Astrocyte (in vitro differentiated cells and primary cell): ENCODE measurements at regions not wholly inside any gene's neighbourhood (a gene's known extent, or its start where the extent isn't known, plus 50 kb on each side); places are given as distances from the start of the nearest gene placed in this dataset.

Experiments used
- DNase-seq: peaks from one replicate; pipeline ENCODE4 v3.0.0-alpha.2; 2010; ENCODE audit warnings: low read depth
- FAIRE-seq: peaks from 2 replicates; lab custom pipeline; 2011; peaks lifted over from hg19 to GRCh38; lab: Jason Lieb, UNC
- H2AFZ ChIP-seq: 2 replicates; pipeline ENCODE4 v1.6.0; 2012; ENCODE audit warnings: low read depth, low read length, inconsistent platforms
- H3K27ac ChIP-seq: 2 replicates; pipeline ENCODE4 v1.5.1; 2011; ENCODE audit warnings: low read depth, low read length, inconsistent platforms
- H3K27me3 ChIP-seq: 2 replicates; pipeline ENCODE4 v1.6.0; 2011; ENCODE audit warnings: low read length, inconsistent platforms; ENCODE audit not compliant: insufficient read depth
- H3K36me3 ChIP-seq: 2 replicates; pipeline ENCODE4 v1.5.1; 2011; ENCODE audit warnings: low read length, inconsistent platforms; ENCODE audit not compliant: insufficient read depth
- H3K4me1 ChIP-seq: 2 replicates; pipeline ENCODE4 v1.5.1; 2011; ENCODE audit warnings: low read length, inconsistent platforms; ENCODE audit not compliant: insufficient read depth
- H3K4me2 ChIP-seq: 2 replicates; pipeline ENCODE4 v1.6.0; 2012; ENCODE audit warnings: low read length, inconsistent platforms
- H3K4me3 ChIP-seq: 2 replicates; pipeline ENCODE4 v1.5.1; 2011; ENCODE audit warnings: low read depth, mild to moderate bottlenecking, low read length, inconsistent platforms; ENCODE audit not compliant: insufficient read depth
- H3K79me2 ChIP-seq: 2 replicates; pipeline ENCODE4 v1.6.0; 2012; ENCODE audit warnings: mild to moderate bottlenecking, low read length, inconsistent platforms; ENCODE audit not compliant: insufficient read depth
- H3K9ac ChIP-seq: 2 replicates; pipeline ENCODE4 v1.6.0; 2012; ENCODE audit warnings: mild to moderate bottlenecking, low read length, inconsistent platforms
- H3K9me3 ChIP-seq: 2 replicates; pipeline ENCODE4 v1.5.1; 2012; ENCODE audit warnings: low read depth, mild to moderate bottlenecking, low read length, inconsistent platforms; ENCODE audit not compliant: insufficient read depth
- H4K20me1 ChIP-seq: 2 replicates; pipeline ENCODE4 v1.6.0; 2012; ENCODE audit warnings: low read length, inconsistent platforms; ENCODE audit not compliant: insufficient read depth
- H3K27ac Mint-ChIP-seq: one replicate; pipeline ENCODE4 v1.8.0; 2021; ENCODE audit warnings: mild to moderate bottlenecking, mixed read lengths; ENCODE audit not compliant: unreplicated experiment
- H3K27me3 Mint-ChIP-seq: one replicate; pipeline ENCODE4 v1.8.0; 2021; ENCODE audit warnings: low read depth, mixed read lengths; ENCODE audit not compliant: unreplicated experiment
- H3K36me3 Mint-ChIP-seq: one replicate; pipeline ENCODE4 v1.8.0; 2021; ENCODE audit warnings: low read depth, mixed read lengths; ENCODE audit not compliant: unreplicated experiment
- H3K4me1 Mint-ChIP-seq: one replicate; pipeline ENCODE4 v1.8.0; 2021; ENCODE audit warnings: low read depth, mixed read lengths; ENCODE audit not compliant: unreplicated experiment
- H3K4me3 Mint-ChIP-seq: one replicate; pipeline ENCODE4 v1.8.0; 2021; ENCODE audit warnings: mild to moderate bottlenecking, moderate library complexity, mixed read lengths; ENCODE audit not compliant: unreplicated experiment
- H3K9me3 Mint-ChIP-seq: one replicate; pipeline ENCODE4 v1.8.0; 2021; ENCODE audit warnings: mild to moderate bottlenecking, mixed read lengths; ENCODE audit not compliant: unreplicated experiment
- CTCF ChIP-seq: IDR thresholded peaks from 2 replicates; pipeline ENCODE4 v1.5.1; 2011; ENCODE audit warnings: low read depth, mild to moderate bottlenecking, inconsistent platforms, low read length, moderate library complexity; ENCODE audit not compliant: insufficient read depth
- EZH2 ChIP-seq: IDR thresholded peaks from 2 replicates; pipeline ENCODE4 v1.6.1; 2012; ENCODE audit warnings: mild to moderate bottlenecking, low read length, inconsistent platforms; ENCODE audit not compliant: insufficient read depth

GRCh38 chr14:80077262-80077661 lies 134.0 kb downstream of the DIO2 start:
- Mint-ChIP-seq H3K4me1 (no peaks in the 10 kb centered on the region), H3K4me3 (no peak overlapping the region), H3K27me3 (no peaks in the 10 kb centered on the region), H3K36me3 (no peaks in the 10 kb centered on the region), H3K27ac (no peak overlapping the region), H3K9me3 (peaks cover 5% of the 10 kb centered on the region)
- Histone ChIP-seq H4K20me1 (no peaks in the 10 kb centered on the region), H3K4me2 (no peak overlapping the region), H2AFZ (no peak overlapping the region), H3K9me3 (no peaks in the 10 kb centered on the region), H3K4me1 (no peaks in the 10 kb centered on the region), H3K36me3 (no peaks in the 10 kb centered on the region), H3K9ac (no peak overlapping the region), H3K27ac (no peak overlapping the region), H3K79me2 (no peaks in the 10 kb centered on the region), H3K27me3 (no peaks in the 10 kb centered on the region), H3K4me3 (no peak overlapping the region)
- no peak for FAIRE-seq
- DNase-seq = peak; percentile 50
- TF ChIP-seq CTCF = no peak
- TF ChIP-seq EZH2 = no peak

- Histone ChIP-seq H3K4me1 (no peaks in the 10 kb centered on the region), H3K4me2 (no peak overlapping the region), H3K4me3 (no peak overlapping the region), H3K27ac (no peak overlapping the region), H2AFZ (no peak overlapping the region), H3K36me3 (no peaks in the 10 kb centered on the region), H3K9me3 (no peaks in the 10 kb centered on the region), H3K27me3 (no peaks in the 10 kb centered on the region), H3K79me2 (no peaks in the 10 kb centered on the region), H3K9ac (no peak overlapping the region), H4K20me1 (no peaks in the 10 kb centered on the region)
- no peak overlapping the region for H3K27ac Mint-ChIP-seq
- TF ChIP-seq EZH2 (no peak), CTCF (no peak)
- no peak overlapping the region for H3K4me3 Mint-ChIP-seq
- H3K4me1 Mint-ChIP-seq = no peaks in the 10 kb centered on the region
- no peaks in the 10 kb centered on the region for H3K27me3 Mint-ChIP-seq
- DNase-seq = no peak
- H3K36me3 Mint-ChIP-seq = no peaks in the 10 kb centered on the region
- FAIRE-seq = no peak
- peaks cover 9% of the 10 kb centered on the region for H3K9me3 Mint-ChIP-seq
Observed at GRCh38 chr14:80074900-80075574, 136.3 kb downstream of the DIO2 start.

GRCh38 chr14:80059041-80059440 lies 152.3 kb downstream of the DIO2 start:
- H3K27ac ChIP-seq = no peak overlapping the region
- Mint-ChIP-seq H3K27ac (no peak overlapping the region), H3K9me3 (no peaks in the 10 kb centered on the region), H3K27me3 (no peaks in the 10 kb centered on the region), H3K36me3 (no peaks in the 10 kb centered on the region), H3K4me3 (no peak overlapping the region), H3K4me1 (peaks cover 2% of the 10 kb centered on the region)
- no peaks in the 10 kb centered on the region for H3K36me3 ChIP-seq
- H2AFZ ChIP-seq = no peak overlapping the region
- TF ChIP-seq EZH2 (no peak), CTCF (no peak)
- no peak overlapping the region for H3K9ac ChIP-seq
- H3K9me3 ChIP-seq = no peaks in the 10 kb centered on the region
- DNase-seq (peak; percentile 61), FAIRE-seq (no peak)
- H3K4me2 ChIP-seq = no peak overlapping the region
- H3K4me3 ChIP-seq = no peak overlapping the region
- no peaks in the 10 kb centered on the region for H3K27me3 ChIP-seq
- H3K4me1 ChIP-seq = no peaks in the 10 kb centered on the region
- H3K79me2 ChIP-seq = no peaks in the 10 kb centered on the region
- H4K20me1 ChIP-seq = no peaks in the 10 kb centered on the region
